ENCODE measurements at regions not wholly inside any gene's neighbourhood (a gene's known extent, or its start where the extent isn't known, plus 50 kb on each side); places are given as distances from the start of the nearest gene placed in this dataset.

- no peak for DNase-seq (ENCODE audit: low read depth in 4 of 4, low spot score in 3 of 4)
These were observed 192.5 kb upstream of the BTG1 start for GRCh38 chr12:92338102-92338501.

GRCh38 chr12:92337128-92337527, 191.5 kb upstream of the BTG1 start:
- DNase-seq (ENCODE audit: low read depth in 4 of 4, low spot score in 3 of 4) = no peak

GRCh38 chr12:92336641-92337040, 191.0 kb upstream of the BTG1 start:
- no peak for DNase-seq (ENCODE audit: low read depth in 4 of 4, low spot score in 3 of 4)

GRCh38 chr12:92335831-92336230, 190.2 kb upstream of the BTG1 start:
- no peak for DNase-seq (ENCODE audit: low read depth in 4 of 4, low spot score in 3 of 4)

- DNase-seq (ENCODE audit: low read depth in 4 of 4, low spot score in 3 of 4) = no peak
These were observed 188.9 kb upstream of the BTG1 start for GRCh38 chr12:92334552-92334951.

- DNase-seq (ENCODE audit: low read depth in 4 of 4, low spot score in 3 of 4) = no peak
These were observed 186.9 kb upstream of the BTG1 start for GRCh38 chr12:92332552-92332951.

GRCh38 chr12:92331383-92331782, 185.7 kb upstream of the BTG1 start:
- DNase-seq (ENCODE audit: low read depth in 4 of 4, low spot score in 3 of 4) = no peak

GRCh38 chr12:92330654-92331053, 185.0 kb upstream of the BTG1 start:
- DNase-seq (ENCODE audit: low read depth in 4 of 4, low spot score in 3 of 4) = no peak

GRCh38 chr12:92326877-92327276, 181.2 kb upstream of the BTG1 start:
- no peak for DNase-seq (ENCODE audit: low read depth in 4 of 4, low spot score in 3 of 4)

- no peak for DNase-seq (ENCODE audit: low read depth in 4 of 4, low spot score in 3 of 4)
These were observed 179.3 kb upstream of the BTG1 start for GRCh38 chr12:92324849-92325500.

GRCh38 chr12:92312463-92312964, 166.9 kb upstream of the BTG1 start:
- no peak for DNase-seq (ENCODE audit: low read depth in 4 of 4, low spot score in 3 of 4)

GRCh38 chr12:92304371-92305055, 158.9 kb upstream of the BTG1 start:
- DNase-seq (ENCODE audit: low read depth in 4 of 4, low spot score in 3 of 4) = peak in 2 of 4 donors; percentile 18 to 27

GRCh38 chr12:92302041-92302829, 156.6 kb upstream of the BTG1 start:
- DNase-seq (ENCODE audit: low read depth in 4 of 4, low spot score in 3 of 4) = no peak

GRCh38 chr12:92301356-92301755, 155.7 kb upstream of the BTG1 start:
- no peak for DNase-seq (ENCODE audit: low read depth in 4 of 4, low spot score in 3 of 4)

- no peak for DNase-seq (ENCODE audit: low read depth in 4 of 4, low spot score in 3 of 4)
These were observed 155.1 kb upstream of the BTG1 start for GRCh38 chr12:92300777-92301176.

- no peak for DNase-seq (ENCODE audit: low read depth in 4 of 4, low spot score in 3 of 4)
These were observed 154.1 kb upstream of the BTG1 start for GRCh38 chr12:92299744-92300143.

GRCh38 chr12:92299344-92299743, 153.7 kb upstream of the BTG1 start:
- no peak for DNase-seq (ENCODE audit: low read depth in 4 of 4, low spot score in 3 of 4)

GRCh38 chr12:92297932-92298696, 152.5 kb upstream of the BTG1 start:
- no peak for DNase-seq (ENCODE audit: low read depth in 4 of 4, low spot score in 3 of 4)

GRCh38 chr12:92297405-92297804, 151.8 kb upstream of the BTG1 start:
- no peak for DNase-seq (ENCODE audit: low read depth in 4 of 4, low spot score in 3 of 4)

GRCh38 chr12:92295523-92295922, 149.9 kb upstream of the BTG1 start:
- no peak for DNase-seq (ENCODE audit: low read depth in 4 of 4, low spot score in 3 of 4)

Measured in right renal pelvis (tissue), 4 donors.